ENCODE measurements at regions not wholly inside any gene's neighbourhood (a gene's known extent, or its start where the extent isn't known, plus 50 kb on each side); places are given as distances from the start of the nearest gene placed in this dataset.

- no peak for DNase-seq
Measured at GRCh38 chr6:16849988-16850680, 88.9 kb upstream of the ATXN1 start.

- peak in 1 of 2 experiments; percentile 35 for DNase-seq
Measured at GRCh38 chr6:16849280-16849987, 88.2 kb upstream of the ATXN1 start.

DNA sequence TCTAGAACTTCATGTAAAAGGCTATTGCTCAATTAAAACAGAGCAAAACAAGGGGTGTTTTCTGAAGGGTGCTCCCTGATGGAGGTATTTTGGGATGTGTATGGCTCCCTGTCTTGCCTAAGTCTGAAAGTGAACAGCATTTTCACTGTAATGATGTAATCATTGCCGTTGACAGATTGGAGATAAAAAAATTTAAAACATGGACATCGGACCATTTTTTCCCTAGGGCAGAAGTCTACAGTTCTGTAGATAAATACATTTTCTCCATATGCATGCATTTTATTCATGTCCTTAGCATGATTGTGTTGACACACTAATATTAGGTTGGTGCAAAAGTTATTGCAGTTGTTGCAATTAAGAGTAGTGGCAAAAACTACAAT is 85.1 kb upstream of the ATXN1 start:
- DNase-seq: no peak

DNA sequence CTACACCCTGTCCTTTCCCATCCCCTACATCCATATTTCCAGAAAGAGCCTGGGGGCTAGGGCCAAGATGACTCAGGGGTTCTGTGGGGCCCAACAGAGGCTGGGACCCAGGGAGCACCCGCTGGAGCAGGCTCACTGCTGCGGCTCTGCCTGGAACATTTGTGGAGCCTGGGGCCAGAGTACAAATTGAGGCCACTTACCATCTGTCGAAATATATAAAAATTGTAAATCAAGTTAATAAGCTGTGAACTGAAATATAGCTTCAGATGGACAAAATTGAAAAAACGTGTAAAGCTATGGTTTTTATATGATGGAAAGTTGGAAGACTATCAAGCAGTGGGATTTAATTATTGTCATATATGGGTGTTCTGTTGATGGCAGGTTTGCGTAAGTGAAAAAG is 82.9 kb upstream of the ATXN1 start:
- no peak for DNase-seq

GRCh38 chr6:16842676-16843075 is 81.4 kb upstream of the ATXN1 start:
- no peak for DNase-seq

- DNase-seq: no peak
Measured at GRCh38 chr6:16841241-16841640, 80.0 kb upstream of the ATXN1 start.

GRCh38 chr6:16840725-16841124 is 79.5 kb upstream of the ATXN1 start:
- DNase-seq: no peak

GRCh38 chr6:16840291-16840690 is 79.0 kb upstream of the ATXN1 start:
- no peak for DNase-seq

- no peak for DNase-seq
Measured at GRCh38 chr6:16839631-16840179, 78.4 kb upstream of the ATXN1 start.

GRCh38 chr6:16837217-16837972 is 76.1 kb upstream of the ATXN1 start:
- no peak for DNase-seq

GRCh38 chr6:16836144-16836981 is 75.1 kb upstream of the ATXN1 start:
- DNase-seq: no peak

DNA sequence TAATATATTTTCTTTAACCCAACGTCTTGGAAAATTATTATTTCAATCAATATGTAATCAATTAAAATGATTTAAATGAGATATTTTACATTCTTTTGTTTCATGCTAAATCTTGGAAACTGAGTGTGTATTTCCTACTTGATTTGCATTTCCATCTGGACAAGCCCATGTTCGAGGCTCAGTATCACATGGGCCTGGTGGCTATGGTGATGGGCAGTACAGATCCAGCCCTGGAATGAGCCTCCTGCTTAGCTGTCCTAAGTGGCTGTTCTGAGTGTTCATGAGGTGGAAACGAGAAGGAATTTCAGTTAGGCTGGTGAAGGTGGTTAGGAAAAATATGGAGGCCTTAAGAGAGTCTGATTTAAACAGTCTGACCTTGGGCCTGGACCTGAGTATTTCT is 73.0 kb upstream of the ATXN1 start:
- DNase-seq: no peak

GRCh38 chr6:16832721-16833120 is 71.5 kb upstream of the ATXN1 start:
- DNase-seq: no peak

DNA sequence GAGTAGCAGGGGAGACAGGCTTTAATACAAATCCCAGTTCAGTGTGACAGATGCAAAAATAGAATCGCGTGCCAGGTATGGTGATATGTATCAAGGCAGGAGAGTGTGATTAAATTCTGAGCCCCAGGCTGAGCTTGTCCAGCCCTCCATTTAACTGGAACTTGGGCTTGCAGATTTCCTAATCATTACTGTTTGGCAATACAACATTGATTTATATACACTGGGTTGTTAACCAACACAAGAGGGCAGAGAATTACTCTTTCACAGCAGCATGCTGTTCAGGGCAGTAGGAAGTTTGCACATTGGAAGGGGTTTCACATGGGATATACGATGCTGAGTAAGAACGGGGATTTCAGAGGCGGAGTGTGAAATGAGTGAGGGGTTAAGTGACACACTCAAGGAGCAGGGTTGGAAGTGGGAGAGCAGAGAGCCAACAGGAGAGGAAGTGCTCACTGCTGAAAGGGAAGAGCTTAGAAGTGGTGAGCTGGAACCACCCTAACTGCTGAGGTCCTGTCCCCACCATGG is 70.8 kb upstream of the ATXN1 start:
- DNase-seq: no peak

- no peak for DNase-seq
Measured at GRCh38 chr6:16831136-16831535, 69.9 kb upstream of the ATXN1 start.

DNA sequence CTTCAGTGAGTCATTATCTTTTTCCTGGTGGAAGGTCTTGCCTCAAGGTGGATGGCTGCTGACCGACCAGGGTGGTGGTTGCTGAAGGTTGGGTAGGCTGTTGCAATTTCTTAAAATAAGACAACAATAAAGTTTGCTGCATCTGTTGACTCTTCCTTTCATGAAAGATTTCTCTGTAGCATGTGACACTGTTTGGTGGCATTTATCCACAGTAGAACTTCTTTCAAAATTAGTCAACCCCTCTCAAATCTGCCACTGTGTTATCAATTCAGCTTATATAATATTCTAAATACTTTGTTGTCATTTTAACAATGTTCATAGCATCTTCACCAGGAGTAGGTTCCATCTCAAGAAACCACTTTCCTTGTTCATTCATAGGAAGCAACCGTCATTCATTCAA is 66.8 kb upstream of the ATXN1 start:
- no peak for DNase-seq

- no peak for DNase-seq
Measured at GRCh38 chr6:16827627-16828026, 66.4 kb upstream of the ATXN1 start.

- DNase-seq: no peak
Measured at GRCh38 chr6:16825784-16826183, 64.5 kb upstream of the ATXN1 start.

- no peak for DNase-seq
Measured at GRCh38 chr6:16824845-16825685, 63.8 kb upstream of the ATXN1 start.

DNA sequence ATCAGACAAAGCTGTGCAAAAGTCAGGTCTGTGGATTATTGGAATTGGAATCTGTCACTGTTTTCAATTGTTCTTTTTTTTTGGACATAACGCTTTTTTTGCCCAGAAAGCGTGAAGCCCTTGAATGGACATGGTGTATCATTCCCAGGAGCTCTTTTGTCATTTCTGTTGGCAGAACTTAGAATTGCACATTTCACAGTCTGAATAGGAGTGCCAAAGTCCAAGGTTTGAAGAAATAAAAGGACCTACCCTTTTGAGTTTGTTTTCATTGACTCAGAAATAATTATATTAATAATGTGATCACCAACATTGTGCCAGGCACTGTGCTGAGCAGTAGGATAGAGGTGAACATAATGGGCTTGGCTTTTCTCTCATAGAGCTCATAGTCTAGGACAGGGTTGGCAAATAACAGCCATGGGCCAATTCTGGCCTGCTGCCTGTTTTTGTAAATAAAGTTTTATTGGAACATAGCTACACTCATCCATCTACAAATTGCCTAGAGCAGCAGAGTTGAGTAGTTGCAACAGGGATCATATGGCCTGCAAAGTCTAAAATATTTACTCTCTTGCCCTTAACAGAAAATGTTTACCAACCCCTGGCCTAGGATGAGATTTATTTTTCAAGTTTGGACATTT is 62.6 kb upstream of the ATXN1 start:
- DNase-seq: no peak

Data from NCI-H1930 (cell line).